A549 (cell line): ENCODE measurements at regions not wholly inside any gene's neighbourhood (a gene's known extent, or its start where the extent isn't known, plus 50 kb on each side); places are given as distances from the start of the nearest gene placed in this dataset.

Source experiments
- ATAC-seq, 2 experiments: fragments of 200-7000 bp in 1 of 2; fragments of >200 bp in 1 of 2; cut with Nextera tagmentation in 1 of 2; cut with Tn5 transposase in 1 of 2; 3 replicates each; pipeline versions ENCODE4 v1.8.0 to v1.9.1; 2018 to 2020; ENCODE audit warnings: mild to moderate bottlenecking in 1 of 2, moderate library complexity in 1 of 2
- CTCF ChIA-PET: fragments of 300-600 bp; sonication (Branson Sonifier 250); formaldehyde crosslinking; extraction: SDS; loops from one replicate; lab custom pipeline; 2021; ENCODE audit warnings: antibody characterized with exemption, inconsistent platforms; lab: Yijun Ruan, JAX
- POLR2A ChIA-PET: fragments of 350-600 bp; formaldehyde crosslinking; extraction: SDS; loops from one replicate; lab custom pipeline; 2021; ENCODE audit warnings: antibody characterized with exemption, inconsistent platforms; lab: Yijun Ruan, JAX
- DNase-seq, 2 experiments: peaks; one replicate each; pipeline versions ENCODE4 v3.0.0 to v3.0.0-alpha.2; 2011 to 2016; ENCODE audit warnings: low read depth in 1 of 2, low spot score in 1 of 2
- FAIRE-seq: peaks from 2 replicates; lab custom pipeline; 2011; peaks lifted over from hg19 to GRCh38; lab: Jason Lieb, UNC
- H3K27ac ChIP-seq, 2 experiments: fragments of >200 bp; sonication (Bioruptor Twin); formaldehyde crosslinking; 3 replicates each; pipeline ENCODE4 v1.5.1; 2016 to 2017
- H3K4me1 ChIP-seq: fragments of >200 bp; sonication (Bioruptor Twin); formaldehyde crosslinking; 3 replicates; pipeline ENCODE4 v1.6.1; 2016
- H3K4me2 ChIP-seq: fragments of >200 bp; sonication (Bioruptor Twin); formaldehyde crosslinking; 3 replicates; pipeline ENCODE4 v1.6.1; 2016
- H3K4me3 ChIP-seq: fragments of >200 bp; sonication (Bioruptor Twin); formaldehyde crosslinking; 3 replicates; pipeline ENCODE4 v1.5.1; 2016
- H3K9me3 ChIP-seq: fragments of >200 bp; sonication (Bioruptor Twin); formaldehyde crosslinking; 3 replicates; pipeline ENCODE4 v1.6.1; 2016
- CBX2 ChIP-seq: fragments of 200-600 bp; sonication (generic); IDR thresholded peaks from 2 replicates; pipeline ENCODE4 v1.6.1; 2016; ENCODE audit warnings: low read depth, mild to moderate bottlenecking, borderline replicate concordance
- CBX8 ChIP-seq: fragments of 200-600 bp; sonication (generic); IDR thresholded peaks from 2 replicates; pipeline ENCODE4 v1.6.1; 2016
- CEBPB ChIP-seq, 2 experiments: fragments of >200 bp in 1 of 2; sonication (Bioruptor Twin) in 1 of 2; formaldehyde crosslinking in 1 of 2; IDR thresholded peaks; 2 replicates each; pipeline ENCODE4 v1.6.1; 2012 to 2016
- CHD2 ChIP-seq: fragments of 150-350 bp; IDR thresholded peaks from 2 replicates; pipeline ENCODE4 v1.6.1; 2014; ENCODE audit warnings: low read length; ENCODE audit not compliant: partially characterized antibody
- ESRRA ChIP-seq: fragments of 150-350 bp; IDR thresholded peaks from 2 replicates; pipeline ENCODE4 v1.6.1; 2014; ENCODE audit warnings: mild to moderate bottlenecking, low read length, borderline replicate concordance
- FOSL2 ChIP-seq, 2 experiments: fragments of 450-650 bp in 1 of 2; fragments of >200 bp in 1 of 2; sonication (Bioruptor Twin) in 1 of 2; formaldehyde crosslinking; IDR thresholded peaks; 2 replicates each; pipeline versions ENCODE4 v1.5.0 to v1.6.1; 2016 to 2020; ENCODE audit warnings: mild to moderate bottlenecking in 1 of 2, moderate library complexity in 1 of 2
- GATA3 ChIP-seq: IDR thresholded peaks from 2 replicates; pipeline ENCODE4 v1.6.1; 2012; ENCODE audit warnings: borderline replicate concordance
- HOXB5 ChIP-seq: fragments of 250-450 bp; sonication (Bioruptor Pico); IDR thresholded peaks from 2 replicates; pipeline ENCODE4 v1.5.0; 2020; ENCODE audit warnings: mild to moderate bottlenecking, moderate library complexity
- JUNB ChIP-seq: fragments of >200 bp; sonication (Bioruptor Twin); formaldehyde crosslinking; IDR thresholded peaks from 2 replicates; pipeline ENCODE4 v1.6.1; 2016
- KDM5A ChIP-seq: fragments of 200-600 bp; sonication (generic); IDR thresholded peaks from 2 replicates; pipeline ENCODE4 v1.6.1; 2016; ENCODE audit warnings: antibody characterized with exemption, mild to moderate bottlenecking
- MAFK ChIP-seq: fragments of 450-650 bp; IDR thresholded peaks from 2 replicates; pipeline ENCODE4 v1.6.1; 2014; ENCODE audit not compliant: partially characterized antibody
- MAZ ChIP-seq: fragments of 150-350 bp; IDR thresholded peaks from 2 replicates; pipeline ENCODE4 v1.6.1; 2014; ENCODE audit warnings: antibody characterized with exemption, low read depth, low read length, borderline replicate concordance
- PBX3 ChIP-seq: IDR thresholded peaks from 2 replicates; pipeline ENCODE4 v1.6.1; 2012
- PHF8 ChIP-seq: fragments of 200-600 bp; sonication (generic); IDR thresholded peaks from 2 replicates; pipeline ENCODE4 v1.6.1; 2016; ENCODE audit warnings: low read depth, mild to moderate bottlenecking, antibody characterized with exemption, moderate library complexity, borderline replicate concordance
- POLR2A ChIP-seq: IDR thresholded peaks from 2 replicates; pipeline ENCODE4 v1.6.1; 2012; ENCODE audit warnings: mild to moderate bottlenecking, low read length
- POLR2AphosphoS2 ChIP-seq: conservative IDR thresholded peaks from 2 replicates; pipeline ENCODE4 v1.6.1; 2012; ENCODE audit warnings: low read length, improper control_type of control experiment, inconsistent platforms
- RAD21 ChIP-seq, 2 experiments: fragments of >200 bp in 1 of 2; sonication (Bioruptor Twin) in 1 of 2; formaldehyde crosslinking in 1 of 2; IDR thresholded peaks in 1 of 2; conservative IDR thresholded peaks in 1 of 2; 2 replicates in 1 of 2; 3 replicates in 1 of 2; pipeline ENCODE4 v1.6.1; 2012 to 2018; ENCODE audit warnings: inconsistent platforms in 1 of 2
- RNF2 ChIP-seq: fragments of 200-600 bp; sonication (generic); IDR thresholded peaks from 2 replicates; pipeline ENCODE4 v1.6.1; 2016; ENCODE audit warnings: low read depth, mild to moderate bottlenecking, antibody characterized with exemption, moderate library complexity, borderline replicate concordance
- ZFP36 ChIP-seq: fragments of 450-650 bp; IDR thresholded peaks from 2 replicates; pipeline ENCODE4 v1.6.1; 2014; ENCODE audit warnings: borderline replicate concordance; ENCODE audit not compliant: partially characterized antibody
- WGBS: methylation state at CpG from one replicate; pipeline ENCODE4 v1.1.6; 2017; ENCODE audit errors: missing lambda C conversion rate; 5-methylcytosine and 5-hydroxymethylcytosine counted together
- TF ChIP-seq, protein P1 (sequence below): fragments of >200 bp; sonication (Bioruptor Twin); formaldehyde crosslinking; IDR thresholded peaks from 3 replicates; pipeline ENCODE4 v1.5.1; 2016
- TF ChIP-seq, protein P2 (sequence below): IDR thresholded peaks from 2 replicates; pipeline ENCODE4 v1.6.1; 2012

DNA sequence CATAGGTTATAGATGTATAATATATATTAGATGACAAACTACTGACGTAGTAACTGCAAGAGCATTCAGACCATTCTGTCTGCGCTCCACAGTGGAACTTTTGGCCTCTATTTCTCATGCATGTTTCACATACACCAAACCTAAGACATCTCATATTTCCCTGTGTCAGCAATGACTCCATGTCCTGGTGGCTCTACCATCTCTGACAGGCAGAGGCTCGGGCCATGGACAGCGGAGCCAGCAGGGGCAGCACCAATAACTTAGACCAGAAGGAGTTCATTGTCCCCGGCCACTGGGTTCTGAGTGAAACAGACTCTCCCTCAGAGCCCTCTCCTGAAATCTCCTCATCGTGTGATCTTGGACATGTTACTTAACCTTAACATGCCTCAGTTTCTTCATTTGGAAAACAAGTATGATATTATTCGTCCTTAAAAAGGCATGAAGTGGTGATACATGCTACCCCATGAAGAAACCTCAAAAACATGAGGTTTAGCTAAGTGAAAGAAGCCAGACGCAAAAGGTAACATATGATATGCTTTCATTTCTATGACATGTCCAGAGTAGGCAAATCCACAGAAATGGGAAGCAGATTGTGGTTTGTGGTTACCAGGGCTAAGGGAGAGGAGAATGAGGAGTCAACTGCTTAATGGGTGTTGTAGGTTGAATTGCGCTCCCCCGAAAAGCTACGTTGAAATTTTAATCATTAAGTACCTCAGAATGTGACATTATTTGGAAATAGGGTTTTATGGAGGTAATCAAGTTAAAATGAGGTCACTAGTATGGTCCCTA is 564.0 kb upstream of the JARID2 start:
- TF ChIP-seq CBX2: no peak
- no peak for TF ChIP-seq RNF2
- no peak for TF ChIP-seq MAZ
- no peak for TF ChIP-seq ESRRA
- TF ChIP-seq PHF8: no peak
- TF ChIP-seq CBX8: no peak
- no peak for TF ChIP-seq CEBPB (IDR thresholded peaks at IDR 0.05)
- TF ChIP-seq MAFK: no peak
- no peak for TF ChIP-seq HOXB5
- TF ChIP-seq KDM5A: no peak
- TF ChIP-seq, protein P1, sequence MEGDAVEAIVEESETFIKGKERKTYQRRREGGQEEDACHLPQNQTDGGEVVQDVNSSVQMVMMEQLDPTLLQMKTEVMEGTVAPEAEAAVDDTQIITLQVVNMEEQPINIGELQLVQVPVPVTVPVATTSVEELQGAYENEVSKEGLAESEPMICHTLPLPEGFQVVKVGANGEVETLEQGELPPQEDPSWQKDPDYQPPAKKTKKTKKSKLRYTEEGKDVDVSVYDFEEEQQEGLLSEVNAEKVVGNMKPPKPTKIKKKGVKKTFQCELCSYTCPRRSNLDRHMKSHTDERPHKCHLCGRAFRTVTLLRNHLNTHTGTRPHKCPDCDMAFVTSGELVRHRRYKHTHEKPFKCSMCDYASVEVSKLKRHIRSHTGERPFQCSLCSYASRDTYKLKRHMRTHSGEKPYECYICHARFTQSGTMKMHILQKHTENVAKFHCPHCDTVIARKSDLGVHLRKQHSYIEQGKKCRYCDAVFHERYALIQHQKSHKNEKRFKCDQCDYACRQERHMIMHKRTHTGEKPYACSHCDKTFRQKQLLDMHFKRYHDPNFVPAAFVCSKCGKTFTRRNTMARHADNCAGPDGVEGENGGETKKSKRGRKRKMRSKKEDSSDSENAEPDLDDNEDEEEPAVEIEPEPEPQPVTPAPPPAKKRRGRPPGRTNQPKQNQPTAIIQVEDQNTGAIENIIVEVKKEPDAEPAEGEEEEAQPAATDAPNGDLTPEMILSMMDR: no peak
- TF ChIP-seq POLR2A: no peak
- TF ChIP-seq PBX3: no peak
- TF ChIP-seq JUNB: no peak
- no peak for TF ChIP-seq ZFP36
- TF ChIP-seq, protein P2, sequence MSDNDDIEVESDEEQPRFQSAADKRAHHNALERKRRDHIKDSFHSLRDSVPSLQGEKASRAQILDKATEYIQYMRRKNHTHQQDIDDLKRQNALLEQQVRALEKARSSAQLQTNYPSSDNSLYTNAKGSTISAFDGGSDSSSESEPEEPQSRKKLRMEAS: no peak
- TF ChIP-seq CHD2: no peak
- TF ChIP-seq GATA3: no peak
- DNase-seq (no peak), ATAC-seq (no peak), FAIRE-seq (no peak)
- 87% methylated on average over 11 of the region's 11 CpGs for WGBS
- no peaks in the 10 kb centered on the region for H3K4me1 ChIP-seq
- H3K9me3 ChIP-seq: no peaks in the 10 kb centered on the region
- H3K4me3 ChIP-seq: no peak overlapping the region
- H3K4me2 ChIP-seq: no peak overlapping the region
- H3K27ac ChIP-seq: no peak overlapping the region
- POLR2A ChIA-PET: no interaction called here
- CTCF ChIA-PET: interaction anchor here (0.6 kb wide), 1 partner anchor 105 kb away, joined by 3 read pairs; no protein-coding TSS in a partner anchor

DNA sequence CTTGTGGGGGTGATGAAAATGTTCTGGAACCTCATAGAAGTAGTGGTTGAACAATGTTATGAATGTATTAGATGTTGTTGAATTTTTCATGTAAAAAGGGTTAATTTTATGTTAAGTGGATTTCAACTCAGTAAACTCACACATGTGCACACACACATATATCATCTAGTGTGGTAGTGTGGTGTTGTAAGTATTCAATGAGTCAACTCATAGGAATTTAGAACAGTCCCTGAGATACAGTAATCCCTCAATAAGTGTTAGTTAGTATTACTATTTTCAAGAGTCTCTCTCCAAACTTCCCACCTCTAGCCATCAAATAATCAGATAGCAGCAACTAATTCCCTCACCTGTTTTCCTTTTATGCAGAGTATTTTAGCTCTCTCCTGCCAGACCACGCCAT is 563.1 kb upstream of the JARID2 start:
- ATAC-seq: no peak
- no peak for FAIRE-seq
- no peak for DNase-seq
- ChIA-PET CTCF (no interaction called here), POLR2A (no interaction called here)
- no peak for TF ChIP-seq POLR2AphosphoS2
- TF ChIP-seq ZFP36: no peak
- no peak for TF ChIP-seq CBX2
- TF ChIP-seq, protein P2: no peak
- TF ChIP-seq FOSL2 (IDR thresholded peaks at IDR 0.05): no peak
- TF ChIP-seq FOSL2 (CRISPR knock-in tag; IDR thresholded peaks at IDR 0.05): no peak
- no peak for TF ChIP-seq HOXB5
- TF ChIP-seq RAD21 (conservative IDR thresholded peaks at IDR 0.05 in 1 of 2, IDR thresholded peaks at IDR 0.05 in 1 of 2): no peak
- TF ChIP-seq, all 56 proteins: peak for 0
- Histone ChIP-seq H3K9me3 (no peaks in the 10 kb centered on the region), H3K4me2 (no peak overlapping the region), H3K4me3 (no peak overlapping the region), H3K4me1 (no peaks in the 10 kb centered on the region), H3K27ac (no peak overlapping the region)
- WGBS: 88% methylated on average over 1 of the region's 1 CpG
